ENCODE measurements at regions not wholly inside any gene's neighbourhood (a gene's known extent, or its start where the extent isn't known, plus 50 kb on each side); places are given as distances from the start of the nearest gene placed in this dataset.

- H3K36me3 ChIP-seq (ENCODE audit: insufficient read depth, low read length) = no peaks in the 10 kb centered on the region
- no peaks in the 10 kb centered on the region for H3K9me3 ChIP-seq (ENCODE audit: insufficient read depth, low read depth, low read length)
- H3K4me3 ChIP-seq (ENCODE audit: low read length, poor library complexity, severe bottlenecking) = no peak overlapping the region
- TF ChIP-seq EZH2phosphoT487 (IDR thresholded peaks at IDR 0.05; ENCODE audit: borderline replicate concordance) (no peak), CTCF (conservative IDR thresholded peaks at IDR 0.05; ENCODE audit: low read length) (no peak)
- no peaks in the 10 kb centered on the region for H3K4me1 ChIP-seq (ENCODE audit: insufficient read depth, low read length, poor library complexity, severe bottlenecking)
- H3F3A ChIP-seq (ENCODE audit: low read depth) = no peaks in the 10 kb centered on the region
- H3K27me3 ChIP-seq (ENCODE audit: insufficient read depth, low read length, poor library complexity, severe bottlenecking) = no peaks in the 10 kb centered on the region
- H3K4me2 ChIP-seq (ENCODE audit: low read depth, low read length, poor library complexity, severe bottlenecking) = no peak overlapping the region
- no peaks in the 10 kb centered on the region for H3K9me2 ChIP-seq (replicated peaks; ENCODE audit: low read depth, low read length)
- H3K79me2 ChIP-seq (ENCODE audit: insufficient read depth, low read length) = no peaks in the 10 kb centered on the region
- H4K20me1 ChIP-seq (ENCODE audit: insufficient read depth, low read length, poor library complexity, severe bottlenecking) = no peaks in the 10 kb centered on the region
- H3K9ac ChIP-seq (ENCODE audit: low read depth, low read length, poor library complexity, severe bottlenecking) = no peak overlapping the region
- H2AFZ ChIP-seq (ENCODE audit: low read length) = no peak overlapping the region
Observed at GRCh38 chr1:208767816-208768215, 523.6 kb upstream of the PLXNA2 start.

GRCh38 chr1:208772891-208773290 is 528.7 kb upstream of the PLXNA2 start:
- Histone ChIP-seq H3K4me2 (ENCODE audit: low read depth, low read length, poor library complexity, severe bottlenecking) (no peak overlapping the region), H2AFZ (ENCODE audit: low read length) (no peak overlapping the region), H3K27me3 (ENCODE audit: insufficient read depth, low read length, poor library complexity, severe bottlenecking) (no peaks in the 10 kb centered on the region), H3K9ac (ENCODE audit: low read depth, low read length, poor library complexity, severe bottlenecking) (no peak overlapping the region), H3K36me3 (ENCODE audit: insufficient read depth, low read length) (no peaks in the 10 kb centered on the region), H3K9me2 (replicated peaks; ENCODE audit: low read depth, low read length) (no peaks in the 10 kb centered on the region), H4K20me1 (ENCODE audit: insufficient read depth, low read length, poor library complexity, severe bottlenecking) (no peaks in the 10 kb centered on the region), H3F3A (ENCODE audit: low read depth) (no peaks in the 10 kb centered on the region), H3K79me2 (ENCODE audit: insufficient read depth, low read length) (no peaks in the 10 kb centered on the region), H3K4me1 (ENCODE audit: insufficient read depth, low read length, poor library complexity, severe bottlenecking) (no peaks in the 10 kb centered on the region), H3K9me3 (ENCODE audit: insufficient read depth, low read depth, low read length) (no peaks in the 10 kb centered on the region), H3K4me3 (ENCODE audit: low read length, poor library complexity, severe bottlenecking) (no peak overlapping the region)
- no peak for TF ChIP-seq EZH2phosphoT487 (IDR thresholded peaks at IDR 0.05; ENCODE audit: borderline replicate concordance)
- no peak for TF ChIP-seq CTCF (conservative IDR thresholded peaks at IDR 0.05; ENCODE audit: low read length)

GRCh38 chr1:208775841-208776240 is 531.7 kb upstream of the PLXNA2 start:
- no peak overlapping the region for H3K4me3 ChIP-seq (ENCODE audit: low read length, poor library complexity, severe bottlenecking)
- H3K9me3 ChIP-seq (ENCODE audit: insufficient read depth, low read depth, low read length) = no peaks in the 10 kb centered on the region
- no peaks in the 10 kb centered on the region for H3K36me3 ChIP-seq (ENCODE audit: insufficient read depth, low read length)
- H3K79me2 ChIP-seq (ENCODE audit: insufficient read depth, low read length) = no peaks in the 10 kb centered on the region
- no peak overlapping the region for H2AFZ ChIP-seq (ENCODE audit: low read length)
- H3K9ac ChIP-seq (ENCODE audit: low read depth, low read length, poor library complexity, severe bottlenecking) = no peak overlapping the region
- H3K27me3 ChIP-seq (ENCODE audit: insufficient read depth, low read length, poor library complexity, severe bottlenecking) = no peaks in the 10 kb centered on the region
- no peak overlapping the region for H3K4me2 ChIP-seq (ENCODE audit: low read depth, low read length, poor library complexity, severe bottlenecking)
- H3F3A ChIP-seq (ENCODE audit: low read depth) = no peaks in the 10 kb centered on the region
- H3K4me1 ChIP-seq (ENCODE audit: insufficient read depth, low read length, poor library complexity, severe bottlenecking) = no peaks in the 10 kb centered on the region
- TF ChIP-seq EZH2phosphoT487 (IDR thresholded peaks at IDR 0.05; ENCODE audit: borderline replicate concordance) = no peak
- TF ChIP-seq CTCF (conservative IDR thresholded peaks at IDR 0.05; ENCODE audit: low read length) = no peak
- H3K9me2 ChIP-seq (replicated peaks; ENCODE audit: low read depth, low read length) = no peaks in the 10 kb centered on the region
- no peaks in the 10 kb centered on the region for H4K20me1 ChIP-seq (ENCODE audit: insufficient read depth, low read length, poor library complexity, severe bottlenecking)

Measured in Loucy (cell line).